EH (cell line): ENCODE measurements at regions not wholly inside any gene's neighbourhood (a gene's known extent, or its start where the extent isn't known, plus 50 kb on each side); places are given as distances from the start of the nearest gene placed in this dataset.
"Not testable (repeated sequence)": the region's sequence is repeated elsewhere in the genome, so short reads cannot be mapped to it uniquely, and the experiment has no call there.

Experiments
- DNase-seq: peaks from one replicate; pipeline ENCODE4 v3.0.0-alpha.2; 2015; ENCODE audit warnings: low read depth

GRCh38 chr6:53446151-53446550 is 97.4 kb upstream of the ELOVL5 start:
- DNase-seq = no peak

- DNase-seq = peak; percentile 78
Observed at GRCh38 chr6:53441761-53442160, 93.0 kb upstream of the ELOVL5 start.

GRCh38 chr6:53441035-53441493 is 92.3 kb upstream of the ELOVL5 start:
- DNase-seq = peak; percentile 55

- DNase-seq = peak; percentile 47
Observed at GRCh38 chr6:53440336-53440945, 91.7 kb upstream of the ELOVL5 start.

GRCh38 chr6:53439556-53439955 is 90.8 kb upstream of the ELOVL5 start:
- DNase-seq = peak; percentile 87

GRCh38 chr6:53437557-53438202 is 88.9 kb upstream of the ELOVL5 start:
- DNase-seq = peak; percentile 87

- DNase-seq = peak; percentile 16
Observed at GRCh38 chr6:53436526-53437303, 88.0 kb upstream of the ELOVL5 start.

GRCh38 chr6:53433951-53434285 is 85.2 kb upstream of the ELOVL5 start:
- DNase-seq = no peak

- no peak for DNase-seq
Observed at GRCh38 chr6:53433261-53433950, 84.7 kb upstream of the ELOVL5 start.

- peak; percentile 64 for DNase-seq
Observed at GRCh38 chr6:53432318-53433161, 83.8 kb upstream of the ELOVL5 start.

- no peak for DNase-seq
Observed at GRCh38 chr6:53431704-53432103, 83.0 kb upstream of the ELOVL5 start.

- DNase-seq = no peak
Observed at GRCh38 chr6:53429401-53429800, 80.7 kb upstream of the ELOVL5 start.

GRCh38 chr6:53428886-53429285 is 80.1 kb upstream of the ELOVL5 start:
- no peak for DNase-seq

GRCh38 chr6:53426667-53427270 is 78.0 kb upstream of the ELOVL5 start:
- no peak for DNase-seq

GRCh38 chr6:53426117-53426516 is 77.4 kb upstream of the ELOVL5 start:
- DNase-seq = no peak

- DNase-seq = no peak
Observed at GRCh38 chr6:53424976-53425718, 76.4 kb upstream of the ELOVL5 start.

GRCh38 chr6:53424300-53424699 is 75.5 kb upstream of the ELOVL5 start:
- no peak for DNase-seq

GRCh38 chr6:53423560-53423959 is 74.8 kb upstream of the ELOVL5 start:
- not testable (repeated sequence) for DNase-seq

GRCh38 chr6:53419026-53419425 is 70.3 kb upstream of the ELOVL5 start:
- no peak for DNase-seq

- DNase-seq = no peak
Observed at GRCh38 chr6:53418288-53418687, 69.5 kb upstream of the ELOVL5 start.

GRCh38 chr6:53417141-53417540 is 68.4 kb upstream of the ELOVL5 start:
- no peak for DNase-seq
